ENCODE measurements at regions not wholly inside any gene's neighbourhood (a gene's known extent, or its start where the extent isn't known, plus 50 kb on each side); places are given as distances from the start of the nearest gene placed in this dataset.

DNA sequence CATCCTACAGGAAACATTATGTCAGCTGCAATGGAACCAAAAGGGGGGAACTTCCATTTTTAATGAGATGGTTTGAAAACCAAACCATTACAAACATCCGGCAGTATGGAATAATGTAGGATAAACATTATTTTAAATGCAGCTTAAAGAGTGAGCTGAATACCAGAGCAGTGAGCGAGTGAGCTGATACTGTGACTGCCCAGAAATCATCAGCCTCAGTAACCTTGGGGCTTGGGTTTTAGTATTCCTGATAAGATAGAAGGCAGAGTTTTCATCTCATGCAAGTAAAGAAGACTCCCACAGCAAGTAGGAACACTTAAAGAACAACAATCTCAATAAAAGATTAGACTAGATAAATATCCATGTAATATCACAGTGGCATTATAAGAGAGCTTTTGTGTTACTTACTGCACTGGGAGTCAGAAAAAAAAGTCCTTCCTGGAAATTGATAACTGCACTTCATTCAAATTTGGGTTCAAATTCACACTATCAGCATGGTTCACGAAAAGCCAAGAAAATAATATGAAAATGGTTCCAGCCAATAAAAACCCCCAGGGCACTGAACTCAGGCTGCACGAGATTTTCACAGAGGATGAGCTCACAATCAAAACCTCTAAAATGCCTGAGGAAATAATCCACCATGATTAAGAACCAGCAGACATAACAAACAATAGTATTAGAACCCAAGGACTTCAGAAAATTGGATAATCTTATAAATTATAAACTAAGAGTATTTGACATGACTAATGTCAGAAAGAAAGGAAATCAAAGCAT lies 115.7 kb downstream of the MTPAP start:
- no peaks in the 10 kb centered on the region for H3K4me1 ChIP-seq (ENCODE audit: insufficient read depth, low read length)
- intact Hi-C loops (cut with DNase I, micrococcal nuclease) = no loop called here
- Mint-ChIP-seq H3K9me3 (no peaks in the 10 kb centered on the region), H3K36me3 (ENCODE audit: low read depth) (no peaks in the 10 kb centered on the region), H3K27me3 (peaks cover 13% of the 10 kb centered on the region), H3K27ac (no peak overlapping the region), H3K4me3 (no peak overlapping the region), H3K4me1 (ENCODE audit: low read depth) (no peaks in the 10 kb centered on the region)
- no peaks in the 10 kb centered on the region for H3K27me3 ChIP-seq (ENCODE audit: control insufficient read depth in 1 of 2, insufficient read depth in 2 of 2, low read length in 2 of 2)
- ATAC-seq (ENCODE audit: poor library complexity) (no peak), DNase-seq (no peak)
- no peak overlapping the region for H3K4me3 ChIP-seq (ENCODE audit: low read length)
- CTCF ChIA-PET = no interaction called here
- POLR2A ChIA-PET = no interaction called here
- TF ChIP-seq, protein P1, sequence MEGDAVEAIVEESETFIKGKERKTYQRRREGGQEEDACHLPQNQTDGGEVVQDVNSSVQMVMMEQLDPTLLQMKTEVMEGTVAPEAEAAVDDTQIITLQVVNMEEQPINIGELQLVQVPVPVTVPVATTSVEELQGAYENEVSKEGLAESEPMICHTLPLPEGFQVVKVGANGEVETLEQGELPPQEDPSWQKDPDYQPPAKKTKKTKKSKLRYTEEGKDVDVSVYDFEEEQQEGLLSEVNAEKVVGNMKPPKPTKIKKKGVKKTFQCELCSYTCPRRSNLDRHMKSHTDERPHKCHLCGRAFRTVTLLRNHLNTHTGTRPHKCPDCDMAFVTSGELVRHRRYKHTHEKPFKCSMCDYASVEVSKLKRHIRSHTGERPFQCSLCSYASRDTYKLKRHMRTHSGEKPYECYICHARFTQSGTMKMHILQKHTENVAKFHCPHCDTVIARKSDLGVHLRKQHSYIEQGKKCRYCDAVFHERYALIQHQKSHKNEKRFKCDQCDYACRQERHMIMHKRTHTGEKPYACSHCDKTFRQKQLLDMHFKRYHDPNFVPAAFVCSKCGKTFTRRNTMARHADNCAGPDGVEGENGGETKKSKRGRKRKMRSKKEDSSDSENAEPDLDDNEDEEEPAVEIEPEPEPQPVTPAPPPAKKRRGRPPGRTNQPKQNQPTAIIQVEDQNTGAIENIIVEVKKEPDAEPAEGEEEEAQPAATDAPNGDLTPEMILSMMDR (IDR thresholded peaks at IDR 0.05) = no peak
- H3K27ac ChIP-seq (ENCODE audit: low read depth in 1 of 2, low read length in 2 of 2) = no peak overlapping the region
- no peaks in the 10 kb centered on the region for H3K36me3 ChIP-seq (ENCODE audit: insufficient read depth, low read length)
- H3K9me3 ChIP-seq (ENCODE audit: control insufficient read depth in 1 of 2, insufficient read depth in 1 of 2, low read length in 2 of 2) = no peaks in the 10 kb centered on the region

DNA sequence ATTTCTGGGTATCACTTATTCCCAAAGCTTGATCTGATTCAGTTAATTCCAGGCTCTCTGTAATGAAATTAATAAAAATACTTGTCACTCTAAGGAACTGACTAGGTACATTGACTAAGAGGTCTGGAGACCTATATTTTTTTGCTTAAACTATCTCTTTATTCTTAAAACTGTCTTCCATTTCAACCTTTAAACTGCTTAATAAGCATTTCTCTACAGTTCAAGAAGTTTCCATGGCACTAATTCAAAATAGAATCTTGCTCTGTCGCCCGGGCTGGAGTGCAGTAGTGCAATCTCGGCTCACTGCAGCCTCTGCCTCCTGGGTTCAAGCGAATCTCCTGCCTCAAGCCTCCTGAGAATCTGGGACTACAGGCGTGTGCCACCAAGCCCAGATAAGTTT lies 117.4 kb downstream of the MTPAP start:
- TF ChIP-seq, protein P1 (IDR thresholded peaks at IDR 0.05) = no peak
- ATAC-seq (ENCODE audit: poor library complexity) (no peak), DNase-seq (no peak)
- H3K4me1 ChIP-seq (ENCODE audit: insufficient read depth, low read length) = no peaks in the 10 kb centered on the region
- no peak overlapping the region for H3K27ac Mint-ChIP-seq
- H3K36me3 Mint-ChIP-seq (ENCODE audit: low read depth) = no peaks in the 10 kb centered on the region
- H3K36me3 ChIP-seq (ENCODE audit: insufficient read depth, low read length) = no peaks in the 10 kb centered on the region
- no peaks in the 10 kb centered on the region for H3K9me3 ChIP-seq (ENCODE audit: control insufficient read depth in 1 of 2, insufficient read depth in 1 of 2, low read length in 2 of 2)
- H3K27me3 Mint-ChIP-seq = peaks cover 13% of the 10 kb centered on the region
- H3K4me3 ChIP-seq (ENCODE audit: low read length) = no peak overlapping the region
- intact Hi-C loops (cut with DNase I, micrococcal nuclease) = no loop called here
- H3K4me1 Mint-ChIP-seq (ENCODE audit: low read depth) = no peaks in the 10 kb centered on the region
- CTCF ChIA-PET = interaction anchor here (0.6 to 1.1 kb wide), 2 partner anchors 8 to 10 kb away, joined by 3 read pairs; no protein-coding TSS in a partner anchor
- no peak overlapping the region for H3K27ac ChIP-seq (ENCODE audit: low read depth in 1 of 2, low read length in 2 of 2)
- H3K9me3 Mint-ChIP-seq = no peaks in the 10 kb centered on the region
- H3K4me3 Mint-ChIP-seq = no peak overlapping the region
- no peaks in the 10 kb centered on the region for H3K27me3 ChIP-seq (ENCODE audit: control insufficient read depth in 1 of 2, insufficient read depth in 2 of 2, low read length in 2 of 2)
- POLR2A ChIA-PET = no interaction called here

- peaks cover 13% of the 10 kb centered on the region for H3K27me3 Mint-ChIP-seq
Observed at GRCh38 chr10:30231071-30231652, 117.9 kb downstream of the MTPAP start.

More at GRCh38 chr10:30231071-30231652, 117.9 kb downstream of the MTPAP start:
- no peaks in the 10 kb centered on the region for H3K4me1 Mint-ChIP-seq (ENCODE audit: low read depth)
- Histone ChIP-seq H3K4me1 (ENCODE audit: insufficient read depth, low read length) (no peaks in the 10 kb centered on the region), H3K27ac (ENCODE audit: low read depth in 1 of 2, low read length in 2 of 2) (no peak overlapping the region), H3K36me3 (ENCODE audit: insufficient read depth, low read length) (no peaks in the 10 kb centered on the region), H3K9me3 (ENCODE audit: control insufficient read depth in 1 of 2, insufficient read depth in 1 of 2, low read length in 2 of 2) (no peaks in the 10 kb centered on the region), H3K4me3 (ENCODE audit: low read length) (no peak overlapping the region), H3K27me3 (ENCODE audit: control insufficient read depth in 1 of 2, insufficient read depth in 2 of 2, low read length in 2 of 2) (no peaks in the 10 kb centered on the region)
- intact Hi-C loops (cut with DNase I, micrococcal nuclease) = no loop called here
- H3K4me3 Mint-ChIP-seq = no peak overlapping the region
- H3K9me3 Mint-ChIP-seq = no peaks in the 10 kb centered on the region
- no peak overlapping the region for H3K27ac Mint-ChIP-seq
- TF ChIP-seq, protein P1 (IDR thresholded peaks at IDR 0.05) = no peak
- H3K36me3 Mint-ChIP-seq (ENCODE audit: low read depth) = no peaks in the 10 kb centered on the region
- DNase-seq (peak in 2 of 14 experiments; percentile 3 to 30), ATAC-seq (ENCODE audit: poor library complexity) (no peak)
- CTCF ChIA-PET = interaction anchor here (1.1 kb wide), 1 partner anchor 10 kb away, joined by 3 read pairs; no protein-coding TSS in a partner anchor
- POLR2A ChIA-PET = no interaction called here

Measured in CD4-positive, alpha-beta T cell (primary cell).